GM12891 (cell line): ENCODE measurements at regions not wholly inside any gene's neighbourhood (a gene's known extent, or its start where the extent isn't known, plus 50 kb on each side); places are given as distances from the start of the nearest gene placed in this dataset.
"Not testable (repeated sequence)": the region's sequence is repeated elsewhere in the genome, so short reads cannot be mapped to it uniquely, and the experiment has no call there.

Experiments
- DNase-seq: peaks from one replicate; pipeline ENCODE4 v3.0.0; 2011; ENCODE audit warnings: low spot score; ENCODE audit not compliant: insufficient read length
- FAIRE-seq: peaks from 2 replicates; lab custom pipeline; 2011; peaks lifted over from hg19 to GRCh38; lab: Jason Lieb, UNC
- PAX5 ChIP-seq: IDR thresholded peaks from 2 replicates; pipeline ENCODE4 v1.6.1; 2011; ENCODE audit warnings: low read length, moderate library complexity, mild to moderate bottlenecking; ENCODE audit not compliant: insufficient read depth, severe bottlenecking
- POLR2A ChIP-seq: IDR thresholded peaks from 2 replicates; pipeline ENCODE4 v1.6.1; 2011; ENCODE audit warnings: low read depth, low read length, control low read depth
- POLR2AphosphoS5 ChIP-seq: IDR thresholded peaks from 2 replicates; pipeline ENCODE4 v1.6.1; 2011; ENCODE audit warnings: low read depth, low read length, control low read depth
- POU2F2 ChIP-seq: IDR thresholded peaks from 2 replicates; pipeline ENCODE4 v1.6.1; 2011; ENCODE audit warnings: low read depth, mild to moderate bottlenecking, control low read depth, low read length, moderate library complexity
- SPI1 ChIP-seq: IDR thresholded peaks from 2 replicates; pipeline ENCODE4 v1.6.1; 2011; ENCODE audit warnings: low read depth, low read length, control low read depth
- TAF1 ChIP-seq: IDR thresholded peaks from 2 replicates; pipeline ENCODE4 v1.6.1; 2011; ENCODE audit warnings: low read depth, low read length, control low read depth

GRCh38 chr9:85303757-85304134 lies 438.0 kb downstream of the AGTPBP1 start:
- DNase-seq (no peak), FAIRE-seq (no peak)
- TF ChIP-seq TAF1, result no peak
- TF ChIP-seq PAX5, result no peak
- TF ChIP-seq POU2F2, result no peak
- TF ChIP-seq POLR2A, result no peak
- TF ChIP-seq POLR2AphosphoS5, result no peak
- no peak for TF ChIP-seq SPI1

- no peak for TF ChIP-seq SPI1
- no peak for TF ChIP-seq POLR2A
- TF ChIP-seq POU2F2, result no peak
- no peak for TF ChIP-seq TAF1
- TF ChIP-seq PAX5, result no peak
- TF ChIP-seq POLR2AphosphoS5, result no peak
- FAIRE-seq, result no peak
- no peak for DNase-seq
Observed at GRCh38 chr9:85302938-85303756, 438.6 kb downstream of the AGTPBP1 start.

- TF ChIP-seq SPI1, result no peak
- no peak for TF ChIP-seq PAX5
- TF ChIP-seq POU2F2, result no peak
- TF ChIP-seq POLR2A, result no peak
- TF ChIP-seq POLR2AphosphoS5, result no peak
- no peak for TF ChIP-seq TAF1
- DNase-seq, result no peak
- no peak for FAIRE-seq
Observed at GRCh38 chr9:85298499-85298898, 443.3 kb downstream of the AGTPBP1 start.

GRCh38 chr9:85295244-85295643 lies 446.5 kb downstream of the AGTPBP1 start:
- not testable (repeated sequence) for DNase-seq, FAIRE-seq

- TF ChIP-seq POLR2AphosphoS5 (no peak), TAF1 (no peak), PAX5 (no peak), SPI1 (no peak), POLR2A (no peak), POU2F2 (no peak)
- FAIRE-seq (no peak), DNase-seq (no peak)
Observed at GRCh38 chr9:85292261-85292660, 449.5 kb downstream of the AGTPBP1 start.

GRCh38 chr9:85291266-85291665 lies 450.5 kb downstream of the AGTPBP1 start:
- DNase-seq, result no peak
- FAIRE-seq, result no peak
- TF ChIP-seq POLR2AphosphoS5 (no peak), POU2F2 (no peak), PAX5 (no peak), POLR2A (no peak), TAF1 (no peak), SPI1 (no peak)

- no peak for DNase-seq
- no peak for FAIRE-seq
- no peak for TF ChIP-seq SPI1
- TF ChIP-seq POLR2AphosphoS5, result no peak
- TF ChIP-seq PAX5, result no peak
- TF ChIP-seq TAF1, result no peak
- no peak for TF ChIP-seq POU2F2
- no peak for TF ChIP-seq POLR2A
Observed at GRCh38 chr9:85290019-85290418, 451.7 kb downstream of the AGTPBP1 start.

GRCh38 chr9:85289142-85289541 lies 452.6 kb downstream of the AGTPBP1 start:
- DNase-seq, result no peak
- FAIRE-seq, result no peak
- TF ChIP-seq PAX5, result no peak
- no peak for TF ChIP-seq SPI1
- TF ChIP-seq POLR2AphosphoS5, result no peak
- no peak for TF ChIP-seq TAF1
- TF ChIP-seq POU2F2, result no peak
- no peak for TF ChIP-seq POLR2A

- no peak for TF ChIP-seq POLR2A
- FAIRE-seq (no peak), DNase-seq (no peak)
Observed at GRCh38 chr9:85283421-85283820, 458.3 kb downstream of the AGTPBP1 start.

GRCh38 chr9:85278769-85279168 lies 463.0 kb downstream of the AGTPBP1 start:
- TF ChIP-seq POLR2A (no peak), TAF1 (no peak), POLR2AphosphoS5 (no peak), POU2F2 (no peak), SPI1 (no peak), PAX5 (no peak)
- FAIRE-seq (no peak), DNase-seq (no peak)

- DNase-seq (no peak), FAIRE-seq (no peak)
- no peak for TF ChIP-seq POLR2A
- TF ChIP-seq POU2F2, result no peak
- TF ChIP-seq PAX5, result no peak
- TF ChIP-seq SPI1, result no peak
- no peak for TF ChIP-seq TAF1
- TF ChIP-seq POLR2AphosphoS5, result no peak
Observed at GRCh38 chr9:85276741-85277140, 465.0 kb downstream of the AGTPBP1 start.
